Hematopoietic multipotent progenitor cell (in vitro differentiated cells): ENCODE measurements at regions not wholly inside any gene's neighbourhood (a gene's known extent, or its start where the extent isn't known, plus 50 kb on each side); places are given as distances from the start of the nearest gene placed in this dataset.
"Not testable (repeated sequence)": the region's sequence is repeated elsewhere in the genome, so short reads cannot be mapped to it uniquely, and the experiment has no call there.

Experiments used
- DNase-seq, 3 donors: peaks; one replicate each; pipeline ENCODE4 v3.0.0-alpha.2; 2011 to 2015; ENCODE audit warnings: low read depth in 2 of 3, low spot score in 2 of 3

DNA sequence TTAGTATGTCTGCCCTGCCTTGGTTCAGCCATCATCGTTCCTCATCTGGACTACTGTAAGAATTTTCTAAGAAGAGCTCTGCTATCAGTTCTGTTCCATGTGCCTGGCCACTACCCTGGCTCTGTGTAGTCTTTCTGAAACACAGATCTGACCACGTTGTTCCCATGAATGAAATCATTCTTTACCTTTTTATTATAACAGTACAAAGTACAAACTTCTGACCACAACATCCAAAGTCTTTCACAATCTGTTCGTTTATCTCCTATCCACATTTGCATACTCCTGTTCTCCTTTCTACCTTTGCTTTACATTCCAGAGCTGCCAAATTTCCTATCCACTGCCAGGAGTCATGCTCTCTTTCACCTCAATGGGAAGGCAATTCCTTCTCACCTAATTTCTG, 284.6 kb upstream of the LRP1B start:
- DNase-seq: no peak

DNA sequence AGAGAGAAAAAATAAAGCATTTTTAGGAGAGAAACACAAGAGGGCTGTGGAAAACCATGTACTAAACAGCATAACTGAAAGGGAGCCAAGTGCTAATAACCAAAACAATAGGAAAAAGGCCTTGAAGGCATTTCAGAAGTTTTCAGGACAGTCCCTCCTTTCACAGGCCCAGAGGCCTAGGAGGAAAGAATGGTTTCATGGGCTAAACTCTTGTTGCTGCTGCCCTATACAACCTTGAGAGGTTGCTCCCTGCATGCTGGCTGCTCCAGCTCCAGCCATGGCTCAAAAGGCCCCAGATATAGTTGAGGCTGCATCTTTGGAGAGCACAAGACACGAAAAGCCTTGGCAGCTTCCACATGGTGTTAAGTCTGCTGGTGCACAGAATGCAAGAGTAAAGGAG, 267.4 kb upstream of the LRP1B start:
- DNase-seq: no peak

DNA sequence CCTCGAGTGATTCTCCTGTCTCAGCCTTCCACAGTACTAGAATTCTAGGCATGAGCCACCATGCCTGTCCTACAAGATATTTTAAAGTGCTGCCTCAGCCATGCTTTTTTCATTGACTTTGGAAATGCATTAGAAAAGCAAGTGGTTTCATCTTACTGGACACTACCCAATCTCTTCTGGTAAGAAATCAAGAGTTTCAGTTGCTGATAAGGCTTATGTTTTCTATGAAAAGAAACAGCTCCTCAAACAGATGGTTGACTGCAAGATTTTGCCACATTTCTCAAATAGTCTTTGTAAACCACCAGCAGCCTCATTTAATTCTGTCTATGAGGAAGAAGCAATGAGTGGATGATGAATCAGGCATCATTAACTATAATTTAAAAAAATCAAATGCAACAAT, 264.5 kb upstream of the LRP1B start:
- DNase-seq: no peak

DNA sequence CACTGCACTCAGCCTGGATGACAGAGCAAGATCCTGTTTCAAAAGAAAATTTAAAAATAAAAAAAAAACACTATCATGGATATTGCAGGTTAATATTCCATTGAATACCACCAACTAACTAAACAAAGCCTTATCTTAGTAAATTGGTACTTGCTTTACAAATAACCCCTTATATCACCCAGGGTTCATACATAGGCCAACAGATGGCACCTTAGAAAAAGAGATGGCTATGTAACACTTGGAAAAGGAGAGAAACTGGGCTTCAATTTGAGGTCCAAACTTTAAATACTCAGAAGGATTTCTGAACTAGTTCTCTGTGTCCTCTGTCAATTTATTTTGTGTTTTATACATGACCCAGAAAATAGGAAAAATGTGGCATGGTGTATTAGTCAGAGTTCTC, 249.6 kb upstream of the LRP1B start:
- no peak for DNase-seq

DNA sequence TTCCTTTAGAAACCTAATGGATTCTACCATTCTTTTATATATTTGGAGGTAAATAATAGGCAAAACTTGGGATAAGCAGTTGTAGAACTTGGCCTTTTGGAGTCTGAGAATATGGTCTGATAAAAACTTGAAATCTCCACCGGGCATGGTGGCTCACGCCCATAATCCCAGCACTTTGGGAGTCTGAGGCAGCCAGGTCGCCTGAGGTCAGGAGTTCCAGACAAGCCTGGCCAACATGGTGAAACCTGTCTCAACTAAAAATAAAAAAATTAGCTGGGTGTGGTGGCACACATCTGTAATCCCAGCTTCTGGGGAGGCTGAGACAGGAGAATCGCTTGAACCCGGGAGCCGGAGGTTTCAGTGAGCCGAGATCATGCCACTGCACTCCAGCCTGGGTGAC, 231.3 kb upstream of the LRP1B start:
- DNase-seq: not testable (repeated sequence)

- no peak for DNase-seq
Observed at GRCh38 chr2:142347751-142348150, 216.9 kb upstream of the LRP1B start.

GRCh38 chr2:142339261-142339660, 208.4 kb upstream of the LRP1B start:
- DNase-seq: no peak

GRCh38 chr2:142332196-142332595, 201.4 kb upstream of the LRP1B start:
- DNase-seq: no peak

DNA sequence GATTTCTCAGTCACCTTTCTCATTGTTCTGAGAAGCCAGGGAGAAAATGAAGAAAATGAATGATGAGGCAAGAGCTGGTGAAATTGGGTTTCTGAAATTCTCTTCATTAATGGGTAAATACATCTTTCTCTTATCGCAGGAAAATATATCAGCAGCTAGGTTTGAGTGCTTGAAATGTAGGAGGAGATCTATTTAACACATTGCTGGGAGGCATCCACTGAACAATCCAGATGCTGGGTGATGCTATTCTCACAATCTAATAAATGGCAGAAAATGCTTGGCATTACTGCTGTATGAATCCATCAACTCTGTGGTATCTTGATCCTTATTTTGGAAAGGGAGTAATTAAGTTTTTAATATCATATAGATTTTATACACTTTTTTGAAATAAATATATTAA, 199.6 kb upstream of the LRP1B start:
- no peak for DNase-seq

DNA sequence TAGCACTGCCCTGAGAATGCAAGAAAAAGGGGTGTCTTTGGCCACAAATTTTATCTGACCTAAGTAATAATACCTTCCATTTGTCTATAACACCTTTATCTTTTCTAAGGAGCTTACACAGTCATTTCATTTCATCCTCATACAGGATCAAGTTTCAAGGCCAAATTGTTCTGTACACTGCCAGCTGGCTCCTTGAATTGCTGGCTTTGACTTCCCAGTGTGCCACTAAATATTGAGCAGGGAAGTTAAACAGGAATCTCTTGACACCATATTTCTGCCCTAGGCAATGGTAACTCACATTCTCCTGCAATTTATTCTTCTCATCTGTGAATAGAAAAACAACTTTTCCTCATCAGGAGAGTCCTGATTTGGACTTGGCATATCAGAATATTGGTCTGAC, 195.1 kb upstream of the LRP1B start:
- no peak for DNase-seq

- DNase-seq: no peak
Observed at GRCh38 chr2:142323206-142323605, 192.4 kb upstream of the LRP1B start.

DNA sequence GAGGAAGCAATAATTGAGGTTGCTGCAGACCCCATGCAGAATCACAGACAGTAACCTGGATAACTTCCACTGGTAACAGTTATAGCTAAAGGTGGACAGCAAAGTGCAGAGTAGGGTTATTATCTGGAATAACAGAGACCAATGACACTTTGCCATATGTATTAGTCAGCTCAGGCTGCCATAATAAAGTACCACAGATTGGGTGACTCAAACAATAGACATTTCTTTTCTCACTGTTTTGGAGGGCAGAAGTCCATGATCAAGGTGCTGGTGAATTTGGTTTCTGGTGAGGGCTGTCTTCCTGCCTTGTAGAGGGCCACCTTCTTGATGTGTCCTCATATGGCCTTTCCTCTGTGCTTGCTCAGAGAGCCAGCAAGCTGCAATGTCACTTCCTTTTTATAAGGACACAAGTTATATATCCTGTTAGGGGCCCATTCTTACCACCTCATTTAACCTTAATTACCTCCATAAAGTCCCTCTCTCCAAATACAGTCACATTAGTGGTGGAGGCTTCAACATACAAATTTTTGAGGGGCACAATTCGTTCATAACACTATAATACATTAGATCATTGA, 191.0 kb upstream of the LRP1B start:
- no peak for DNase-seq

GRCh38 chr2:142320067-142320466, 189.3 kb upstream of the LRP1B start:
- no peak for DNase-seq

- no peak for DNase-seq
Observed at GRCh38 chr2:142316049-142316448, 185.2 kb upstream of the LRP1B start.

GRCh38 chr2:142315346-142315745, 184.5 kb upstream of the LRP1B start:
- DNase-seq: no peak

DNA sequence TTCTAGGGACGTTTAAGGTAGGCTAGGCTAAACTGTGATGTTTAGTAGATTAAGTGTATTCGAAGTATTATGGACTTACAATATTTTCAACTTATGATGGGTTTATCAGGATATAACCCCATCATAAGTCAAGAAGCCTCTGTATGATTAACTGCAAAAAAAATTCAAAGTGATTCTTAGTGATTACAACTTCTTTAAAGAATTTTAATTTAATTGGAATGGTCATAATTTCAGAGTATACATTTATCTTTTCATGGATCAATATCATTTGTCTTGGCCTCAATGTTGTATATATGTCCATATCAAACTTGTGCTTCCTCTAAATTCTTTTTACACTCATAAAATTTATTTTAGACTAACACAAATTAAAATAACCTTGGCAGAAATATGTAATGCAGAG, 183.3 kb upstream of the LRP1B start:
- DNase-seq: no peak

- no peak for DNase-seq
Observed at GRCh38 chr2:142310530-142310929, 179.7 kb upstream of the LRP1B start.

- DNase-seq: no peak
Observed at GRCh38 chr2:142308744-142309143, 177.9 kb upstream of the LRP1B start.

DNA sequence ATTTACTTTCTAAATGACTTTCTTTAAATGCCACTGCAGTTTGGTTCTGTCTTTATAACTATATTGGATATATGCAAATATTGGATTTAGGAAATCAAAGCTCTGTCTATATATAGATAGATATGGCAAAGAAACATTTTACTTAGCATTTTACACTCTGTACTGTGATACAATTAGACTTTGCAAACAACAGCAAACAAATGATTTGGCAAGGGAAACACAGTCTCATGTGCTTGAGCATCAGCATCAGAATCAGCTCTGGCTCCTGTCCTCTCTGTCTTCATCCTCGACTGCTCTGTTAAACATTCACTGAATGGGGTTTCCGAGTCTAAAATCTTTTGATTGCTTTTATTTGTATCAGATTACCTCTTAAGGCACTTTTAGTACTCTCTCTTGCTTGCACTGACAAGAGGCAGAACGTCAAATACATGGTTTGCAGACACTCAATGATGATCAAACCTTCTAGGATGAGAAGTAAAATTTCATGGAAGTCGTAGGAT, 176.8 kb upstream of the LRP1B start:
- no peak for DNase-seq

DNA sequence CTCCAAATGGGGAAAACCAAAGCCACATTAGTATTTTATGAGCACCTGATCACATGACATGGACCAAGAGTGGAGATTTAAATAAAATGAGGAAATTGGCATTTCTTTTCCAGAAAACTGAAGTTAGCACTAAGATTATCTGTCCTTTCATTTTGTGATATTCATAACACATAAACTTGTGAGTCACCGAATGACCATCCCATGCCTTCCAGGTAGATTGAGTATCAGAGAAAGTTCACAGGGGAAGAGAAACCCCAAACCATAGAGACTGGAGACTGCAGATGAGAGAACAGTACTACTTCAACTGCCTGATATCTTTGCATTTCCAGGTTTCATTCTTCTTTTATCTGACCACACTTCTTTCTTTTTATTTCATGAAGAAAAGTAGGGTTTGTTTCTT, 176.3 kb upstream of the LRP1B start:
- no peak for DNase-seq

GRCh38 chr2:142306131-142306530, 175.3 kb upstream of the LRP1B start:
- no peak for DNase-seq

DNA sequence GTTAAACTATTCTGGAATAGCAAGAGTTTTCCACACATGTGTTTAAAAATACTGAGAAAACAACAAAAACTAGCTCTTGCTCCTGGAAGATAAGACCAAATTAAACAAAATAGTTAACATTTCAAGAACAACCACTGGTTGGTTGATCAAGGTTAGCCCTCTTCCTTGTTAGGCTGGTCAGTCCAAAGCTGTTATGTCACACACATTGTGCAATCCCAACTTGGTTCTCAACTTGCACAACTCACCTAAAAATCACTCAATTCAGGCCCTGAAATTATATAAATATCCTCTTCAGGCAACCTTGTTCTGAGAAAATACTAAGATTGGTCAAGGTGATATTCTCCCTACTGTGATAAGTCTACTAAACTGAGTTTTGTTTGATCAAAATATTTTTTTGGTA, 169.7 kb upstream of the LRP1B start:
- DNase-seq: no peak

GRCh38 chr2:142299021-142299420, 168.2 kb upstream of the LRP1B start:
- DNase-seq: no peak
